ENCODE measurements at regions not wholly inside any gene's neighbourhood (a gene's known extent, or its start where the extent isn't known, plus 50 kb on each side); places are given as distances from the start of the nearest gene placed in this dataset.

GRCh38 chr4:83828601-83829000 is 292.7 kb downstream of the GPAT3 start:
- TF ChIP-seq CTCF (conservative IDR thresholded peaks at IDR 0.05; ENCODE audit: low read depth, low read length) = no peak
- H3K4me3 ChIP-seq (ENCODE audit: low read depth, low read length) = no peak overlapping the region
- no peak for DNase-seq (ENCODE audit: low read depth)

GRCh38 chr4:83821493-83821892 is 285.6 kb downstream of the GPAT3 start:
- H3K4me3 ChIP-seq (ENCODE audit: low read depth, low read length) = no peak overlapping the region
- TF ChIP-seq CTCF (conservative IDR thresholded peaks at IDR 0.05; ENCODE audit: low read depth, low read length) = no peak
- no peak for DNase-seq (ENCODE audit: low read depth)

GRCh38 chr4:83819582-83819981 is 283.7 kb downstream of the GPAT3 start:
- no peak for DNase-seq (ENCODE audit: low read depth)
- no peak for TF ChIP-seq CTCF (conservative IDR thresholded peaks at IDR 0.05; ENCODE audit: low read depth, low read length)
- no peak overlapping the region for H3K4me3 ChIP-seq (ENCODE audit: low read depth, low read length)

- no peak for DNase-seq (ENCODE audit: low read depth)
- H3K4me3 ChIP-seq (ENCODE audit: low read depth, low read length) = no peak overlapping the region
- TF ChIP-seq CTCF (conservative IDR thresholded peaks at IDR 0.05; ENCODE audit: low read depth, low read length) = no peak
Measured at GRCh38 chr4:83810428-83810827, 274.5 kb downstream of the GPAT3 start.

- H3K4me3 ChIP-seq (ENCODE audit: low read depth, low read length) = no peak overlapping the region
- no peak for DNase-seq (ENCODE audit: low read depth)
- no peak for TF ChIP-seq CTCF (conservative IDR thresholded peaks at IDR 0.05; ENCODE audit: low read depth, low read length)
Measured at GRCh38 chr4:83809581-83809980, 273.7 kb downstream of the GPAT3 start.

GRCh38 chr4:83793481-83793880 is 257.6 kb downstream of the GPAT3 start:
- H3K4me3 ChIP-seq (ENCODE audit: low read depth, low read length) = no peak overlapping the region
- DNase-seq (ENCODE audit: low read depth) = no peak
- no peak for TF ChIP-seq CTCF (conservative IDR thresholded peaks at IDR 0.05; ENCODE audit: low read depth, low read length)

GRCh38 chr4:83785891-83786290 is 250.0 kb downstream of the GPAT3 start:
- no peak overlapping the region for H3K4me3 ChIP-seq (ENCODE audit: low read depth, low read length)
- DNase-seq (ENCODE audit: low read depth) = no peak
- TF ChIP-seq CTCF (conservative IDR thresholded peaks at IDR 0.05; ENCODE audit: low read depth, low read length) = no peak

Data from epithelial cell of proximal tubule (primary cell).